ENCODE measurements at regions not wholly inside any gene's neighbourhood (a gene's known extent, or its start where the extent isn't known, plus 50 kb on each side); places are given as distances from the start of the nearest gene placed in this dataset.

GRCh38 chr6:51108563-51109234 is 290.0 kb downstream of the TFAP2B start:
- no peak for TF ChIP-seq CTCF (IDR thresholded peaks at IDR 0.05)
- TF ChIP-seq EZH2 (IDR thresholded peaks at IDR 0.05; ENCODE audit: borderline replicate concordance, insufficient read depth, low read depth, low read length, poor library complexity, severe bottlenecking): no peak

All from B cell (primary cell).